ENCODE measurements at regions not wholly inside any gene's neighbourhood (a gene's known extent, or its start where the extent isn't known, plus 50 kb on each side); places are given as distances from the start of the nearest gene placed in this dataset.

- H3K4me1 ChIP-seq (ENCODE audit: control insufficient read depth in 2 of 2, insufficient read depth in 2 of 2, low read length in 2 of 2), result no peaks in the 10 kb centered on the region
- H3K9me3 ChIP-seq (ENCODE audit: control insufficient read depth in 2 of 2, insufficient read depth in 1 of 2, low read length in 1 of 2), result peaks cover 3 to 14% of the 10 kb centered on the region in 2 donors
- no peaks in the 10 kb centered on the region for H3K36me3 ChIP-seq (ENCODE audit: control insufficient read depth in 2 of 2, insufficient read depth in 2 of 2, low read length in 1 of 2)
- no peak overlapping the region for H3K4me3 ChIP-seq (ENCODE audit: low read length in 2 of 2)
- no peak overlapping the region for H3K27ac ChIP-seq (ENCODE audit: low read depth in 1 of 2, low read length in 1 of 2)
- DNase-seq (ENCODE audit: low read depth in 6 of 9, low spot score in 9 of 9), result no peak
- 97% methylated on average over 4 of the region's 4 CpGs for WGBS
- no peaks in the 10 kb centered on the region for H3K27me3 ChIP-seq (ENCODE audit: control insufficient read depth in 2 of 2, insufficient read depth in 1 of 2, low read length in 1 of 2)
Measured at GRCh38 chr18:44482761-44483160, 197.9 kb upstream of the SETBP1 start.

DNA sequence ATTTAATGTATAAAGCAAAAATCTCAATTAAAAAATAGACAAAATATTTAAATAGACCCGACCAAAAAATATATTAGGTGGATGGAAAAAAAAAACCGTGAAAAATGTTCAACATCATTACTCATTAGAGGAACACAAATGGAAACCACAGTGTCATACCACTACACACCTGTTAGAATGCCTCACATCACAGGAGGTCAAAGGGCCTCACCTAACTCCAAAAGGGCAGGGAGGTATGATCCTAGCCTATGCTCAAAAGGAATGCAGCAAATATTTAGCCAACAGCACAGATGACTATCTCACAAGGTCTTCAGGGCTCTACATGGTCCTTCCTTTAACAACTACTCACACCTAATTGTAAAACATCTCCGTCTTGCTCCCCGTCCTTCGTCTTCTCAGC, 185.5 kb upstream of the SETBP1 start:
- Histone ChIP-seq H3K36me3 (ENCODE audit: control insufficient read depth in 2 of 2, insufficient read depth in 2 of 2, low read length in 1 of 2) (no peaks in the 10 kb centered on the region), H3K4me3 (ENCODE audit: low read length in 2 of 2) (no peak overlapping the region), H3K4me1 (ENCODE audit: control insufficient read depth in 2 of 2, insufficient read depth in 2 of 2, low read length in 2 of 2) (peaks cover 8 to 13% of the 10 kb centered on the region in 2 donors), H3K27me3 (ENCODE audit: control insufficient read depth in 2 of 2, insufficient read depth in 1 of 2, low read length in 1 of 2) (no peaks in the 10 kb centered on the region), H3K9me3 (ENCODE audit: control insufficient read depth in 2 of 2, insufficient read depth in 1 of 2, low read length in 1 of 2) (no peaks in the 10 kb centered on the region), H3K27ac (ENCODE audit: low read depth in 1 of 2, low read length in 1 of 2) (no peak overlapping the region)
- 99% methylated on average over 5 of the region's 5 CpGs for WGBS
- DNase-seq (ENCODE audit: low read depth in 6 of 9, low spot score in 9 of 9), result no peak

DNA sequence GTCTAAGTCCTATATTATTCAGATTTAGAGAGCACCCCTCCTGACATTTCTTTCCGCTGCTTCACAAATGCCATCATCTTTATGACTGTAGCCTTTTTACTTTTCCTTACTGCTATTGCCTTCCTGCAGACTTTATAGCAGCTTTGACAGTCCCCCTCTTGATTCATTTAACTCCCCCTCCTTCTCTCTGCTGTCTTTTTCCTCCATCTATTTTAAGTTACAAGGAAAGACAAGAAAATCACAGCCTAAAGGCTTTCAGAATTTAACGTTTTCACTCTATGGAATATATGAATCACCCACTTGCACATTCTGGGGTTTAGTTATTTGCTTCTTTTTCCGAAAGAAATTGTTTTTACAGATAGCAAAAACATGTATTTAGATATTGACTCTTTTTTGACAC, 183.4 kb upstream of the SETBP1 start:
- H3K4me3 ChIP-seq (ENCODE audit: low read length in 2 of 2), result no peak overlapping the region
- no peak for DNase-seq (ENCODE audit: low read depth in 6 of 9, low spot score in 9 of 9)
- no peaks in the 10 kb centered on the region for H3K36me3 ChIP-seq (ENCODE audit: control insufficient read depth in 2 of 2, insufficient read depth in 2 of 2, low read length in 1 of 2)
- peaks cover 19% of the 10 kb centered on the region in 2 donors for H3K4me1 ChIP-seq (ENCODE audit: control insufficient read depth in 2 of 2, insufficient read depth in 2 of 2, low read length in 2 of 2)
- no peaks in the 10 kb centered on the region for H3K9me3 ChIP-seq (ENCODE audit: control insufficient read depth in 2 of 2, insufficient read depth in 1 of 2, low read length in 1 of 2)
- no peaks in the 10 kb centered on the region for H3K27me3 ChIP-seq (ENCODE audit: control insufficient read depth in 2 of 2, insufficient read depth in 1 of 2, low read length in 1 of 2)
- 87% methylated on average over 3 of the region's 3 CpGs for WGBS
- H3K27ac ChIP-seq (ENCODE audit: low read depth in 1 of 2, low read length in 1 of 2), result no peak overlapping the region

DNA sequence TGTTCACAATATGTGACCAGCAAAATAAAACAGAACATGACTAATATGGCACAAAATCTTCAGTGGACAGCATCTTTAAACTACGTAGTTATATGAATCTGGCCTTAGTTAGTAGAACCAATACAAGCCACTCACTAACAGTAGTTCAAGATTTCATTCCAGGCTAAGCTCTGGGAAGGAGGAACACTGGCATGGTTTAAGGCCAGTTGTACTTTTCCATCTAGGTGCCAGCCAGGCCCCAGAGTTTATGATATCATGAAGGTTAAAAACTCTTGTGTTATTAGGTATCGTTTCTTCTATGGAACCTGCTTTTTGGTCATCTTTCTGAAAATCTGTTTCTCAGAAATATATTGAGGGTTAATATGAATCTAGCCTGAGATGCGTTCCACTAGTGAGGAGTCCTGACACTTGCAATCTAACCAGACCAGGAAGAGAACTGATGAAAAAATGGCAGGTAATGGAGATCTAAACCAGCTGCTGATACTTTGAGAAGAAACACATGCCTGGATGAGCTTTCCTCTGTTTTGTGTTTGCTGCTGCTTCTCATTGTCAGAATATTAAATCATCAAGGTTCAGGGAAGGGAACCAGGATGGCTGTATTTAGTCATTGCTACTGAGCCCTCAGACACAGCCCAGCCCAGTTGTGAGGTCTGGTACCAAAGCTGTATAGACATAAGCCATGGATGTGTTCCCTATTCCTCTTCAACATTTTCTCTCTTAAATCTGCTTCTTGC, 182.8 kb upstream of the SETBP1 start:
- no peaks in the 10 kb centered on the region for H3K9me3 ChIP-seq (ENCODE audit: control insufficient read depth in 2 of 2, insufficient read depth in 1 of 2, low read length in 1 of 2)
- WGBS, result 97% methylated on average over 3 of the region's 3 CpGs
- no peak for DNase-seq (ENCODE audit: low read depth in 6 of 9, low spot score in 9 of 9)
- H3K4me3 ChIP-seq (ENCODE audit: low read length in 2 of 2), result no peak overlapping the region
- H3K27me3 ChIP-seq (ENCODE audit: control insufficient read depth in 2 of 2, insufficient read depth in 1 of 2, low read length in 1 of 2), result no peaks in the 10 kb centered on the region
- no peaks in the 10 kb centered on the region for H3K36me3 ChIP-seq (ENCODE audit: control insufficient read depth in 2 of 2, insufficient read depth in 2 of 2, low read length in 1 of 2)
- peaks cover 22 to 24% of the 10 kb centered on the region in 2 donors for H3K4me1 ChIP-seq (ENCODE audit: control insufficient read depth in 2 of 2, insufficient read depth in 2 of 2, low read length in 2 of 2)
- H3K27ac ChIP-seq (ENCODE audit: low read depth in 1 of 2, low read length in 1 of 2), result no peak overlapping the region

DNA sequence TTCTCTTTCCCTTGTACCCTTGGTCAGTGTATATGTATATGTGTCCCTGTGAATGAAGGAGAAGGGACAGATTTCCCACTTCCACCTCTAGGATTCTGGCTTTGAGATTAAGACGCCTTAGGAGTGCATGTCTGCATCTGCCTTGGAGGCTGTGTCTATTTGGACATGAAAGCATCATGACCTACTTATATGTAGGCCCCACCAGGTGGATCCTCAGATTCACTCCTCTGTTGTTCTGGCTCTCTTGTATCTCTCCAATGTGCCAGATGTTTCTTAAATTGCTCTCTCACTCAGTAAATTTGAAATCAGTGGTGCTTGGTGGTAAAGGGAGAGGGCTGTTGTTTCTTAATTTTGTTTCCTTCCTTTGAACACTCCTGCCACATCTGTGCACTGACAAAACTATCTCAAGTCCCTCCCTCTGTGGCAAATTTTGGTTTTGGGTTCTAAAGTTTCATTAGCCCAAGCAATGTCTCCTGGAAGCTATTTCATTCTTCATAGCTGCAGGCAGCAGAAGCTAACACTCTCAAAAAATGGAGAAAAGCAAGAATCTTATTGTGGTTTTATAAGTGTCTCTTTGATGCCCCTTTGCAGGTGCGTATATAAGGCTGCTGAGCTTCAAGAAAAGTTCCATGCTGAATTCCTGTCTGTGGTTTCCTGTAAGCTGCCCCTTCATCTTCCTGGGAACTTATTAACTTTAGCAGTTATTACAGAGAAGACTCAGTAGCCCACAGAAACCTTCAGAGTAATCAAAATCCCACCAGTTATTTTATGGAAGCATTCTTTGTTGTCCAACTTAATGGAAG, 179.7 kb upstream of the SETBP1 start:
- Histone ChIP-seq H3K36me3 (ENCODE audit: control insufficient read depth in 2 of 2, insufficient read depth in 2 of 2, low read length in 1 of 2) (no peaks in the 10 kb centered on the region), H3K27me3 (ENCODE audit: control insufficient read depth in 2 of 2, insufficient read depth in 1 of 2, low read length in 1 of 2) (no peaks in the 10 kb centered on the region), H3K4me3 (ENCODE audit: low read length in 2 of 2) (peak overlapping the region; percentile 3 to 7), H3K4me1 (ENCODE audit: control insufficient read depth in 2 of 2, insufficient read depth in 2 of 2, low read length in 2 of 2) (peaks cover 22 to 24% of the 10 kb centered on the region in 2 donors), H3K9me3 (ENCODE audit: control insufficient read depth in 2 of 2, insufficient read depth in 1 of 2, low read length in 1 of 2) (no peaks in the 10 kb centered on the region), H3K27ac (ENCODE audit: low read depth in 1 of 2, low read length in 1 of 2) (peak overlapping the region; percentile 59 to 93)
- DNase-seq (ENCODE audit: low read depth in 6 of 9, low spot score in 9 of 9), result peak; percentile 40 to 85 (median 64)
- WGBS, result 9% methylated on average over 2 of the region's 2 CpGs

GRCh38 chr18:44502221-44502620, 178.5 kb upstream of the SETBP1 start:
- H3K36me3 ChIP-seq (ENCODE audit: control insufficient read depth in 2 of 2, insufficient read depth in 2 of 2, low read length in 1 of 2), result no peaks in the 10 kb centered on the region
- WGBS, result 81% methylated on average over 1 of the region's 1 CpG
- peaks cover 22 to 32% of the 10 kb centered on the region in 2 donors for H3K4me1 ChIP-seq (ENCODE audit: control insufficient read depth in 2 of 2, insufficient read depth in 2 of 2, low read length in 2 of 2)

GRCh38 chr18:44502790-44503189, 177.9 kb upstream of the SETBP1 start:
- DNase-seq (ENCODE audit: low read depth in 6 of 9, low spot score in 9 of 9), result no peak
- Histone ChIP-seq H3K27me3 (ENCODE audit: control insufficient read depth in 2 of 2, insufficient read depth in 1 of 2, low read length in 1 of 2) (no peaks in the 10 kb centered on the region), H3K27ac (ENCODE audit: low read depth in 1 of 2, low read length in 1 of 2) (no peak overlapping the region), H3K4me3 (ENCODE audit: low read length in 2 of 2) (no peak overlapping the region), H3K36me3 (ENCODE audit: control insufficient read depth in 2 of 2, insufficient read depth in 2 of 2, low read length in 1 of 2) (no peaks in the 10 kb centered on the region), H3K9me3 (ENCODE audit: control insufficient read depth in 2 of 2, insufficient read depth in 1 of 2, low read length in 1 of 2) (no peaks in the 10 kb centered on the region), H3K4me1 (ENCODE audit: control insufficient read depth in 2 of 2, insufficient read depth in 2 of 2, low read length in 2 of 2) (peaks cover 22 to 35% of the 10 kb centered on the region in 2 donors)

More at GRCh38 chr18:44502221-44502620, 178.5 kb upstream of the SETBP1 start:
- H3K4me3 ChIP-seq (ENCODE audit: low read length in 2 of 2), result no peak overlapping the region
- no peaks in the 10 kb centered on the region for H3K27me3 ChIP-seq (ENCODE audit: control insufficient read depth in 2 of 2, insufficient read depth in 1 of 2, low read length in 1 of 2)
- DNase-seq (ENCODE audit: low read depth in 6 of 9, low spot score in 9 of 9), result no peak
- no peaks in the 10 kb centered on the region for H3K9me3 ChIP-seq (ENCODE audit: control insufficient read depth in 2 of 2, insufficient read depth in 1 of 2, low read length in 1 of 2)
- peak overlapping the region; percentile 9 to 43 for H3K27ac ChIP-seq (ENCODE audit: low read depth in 1 of 2, low read length in 1 of 2)

DNA sequence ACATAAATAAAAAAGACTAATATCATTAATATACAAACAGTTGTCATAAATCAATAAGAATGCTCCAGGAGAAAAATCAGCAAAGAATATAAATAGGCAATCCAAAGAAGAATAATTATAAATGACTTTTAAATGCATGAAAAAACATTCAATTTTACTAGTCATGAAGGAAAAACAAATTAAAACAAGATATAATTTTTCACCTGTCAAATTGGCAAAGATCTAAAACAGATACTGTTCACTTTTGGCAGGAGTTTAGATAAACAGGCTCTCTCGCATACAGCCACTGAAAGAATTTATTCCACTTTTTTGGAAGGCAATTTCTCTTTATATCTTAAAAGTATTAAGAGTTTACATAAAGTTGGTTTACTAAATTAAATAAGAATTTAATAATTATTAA, 176.8 kb upstream of the SETBP1 start:
- Histone ChIP-seq H3K27me3 (ENCODE audit: control insufficient read depth in 2 of 2, insufficient read depth in 1 of 2, low read length in 1 of 2) (no peaks in the 10 kb centered on the region), H3K9me3 (ENCODE audit: control insufficient read depth in 2 of 2, insufficient read depth in 1 of 2, low read length in 1 of 2) (no peaks in the 10 kb centered on the region), H3K36me3 (ENCODE audit: control insufficient read depth in 2 of 2, insufficient read depth in 2 of 2, low read length in 1 of 2) (no peaks in the 10 kb centered on the region), H3K27ac (ENCODE audit: low read depth in 1 of 2, low read length in 1 of 2) (no peak overlapping the region), H3K4me3 (ENCODE audit: low read length in 2 of 2) (no peak overlapping the region), H3K4me1 (ENCODE audit: control insufficient read depth in 2 of 2, insufficient read depth in 2 of 2, low read length in 2 of 2) (peaks cover 24 to 46% of the 10 kb centered on the region in 2 donors)
- WGBS, result 96% methylated on average over 1 of the region's 1 CpG
- DNase-seq (ENCODE audit: low read depth in 6 of 9, low spot score in 9 of 9), result no peak

DNA sequence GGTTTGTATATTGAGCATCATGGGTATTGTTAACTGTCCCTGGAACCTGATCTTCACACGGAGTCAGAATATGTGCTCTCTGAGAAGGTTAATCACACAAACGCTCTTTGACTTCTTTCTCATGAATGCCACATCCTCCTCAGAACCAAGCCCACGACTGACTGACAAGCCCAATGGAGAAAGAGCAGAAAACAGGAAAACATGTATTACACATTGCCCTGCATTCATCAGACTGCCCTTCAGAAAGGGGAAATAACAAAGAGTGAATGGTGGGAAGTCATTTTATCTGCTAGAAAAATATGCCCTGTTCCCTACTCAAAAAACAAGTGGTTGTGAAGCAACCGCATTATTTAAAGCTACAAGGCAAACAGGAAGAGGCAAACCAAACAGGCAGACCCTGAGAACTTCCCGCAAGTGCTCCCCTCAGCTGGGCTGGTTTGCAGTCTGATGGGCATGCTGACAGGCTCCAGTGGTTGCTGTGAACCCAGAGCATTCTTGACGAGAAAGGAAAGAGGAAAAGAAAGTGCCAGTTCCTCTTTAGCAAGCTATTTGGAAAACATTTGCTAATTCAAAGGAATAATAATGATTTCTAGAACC, 172.9 kb upstream of the SETBP1 start:
- Histone ChIP-seq H3K4me3 (ENCODE audit: low read length in 2 of 2) (peak overlapping the region in 1 of 2 donors; percentile 14), H3K9me3 (ENCODE audit: control insufficient read depth in 2 of 2, insufficient read depth in 1 of 2, low read length in 1 of 2) (no peaks in the 10 kb centered on the region), H3K4me1 (ENCODE audit: control insufficient read depth in 2 of 2, insufficient read depth in 2 of 2, low read length in 2 of 2) (peaks cover 9 to 26% of the 10 kb centered on the region in 2 donors), H3K27ac (ENCODE audit: low read depth in 1 of 2, low read length in 1 of 2) (peak overlapping the region; percentile 67 to 86), H3K36me3 (ENCODE audit: control insufficient read depth in 2 of 2, insufficient read depth in 2 of 2, low read length in 1 of 2) (no peaks in the 10 kb centered on the region), H3K27me3 (ENCODE audit: control insufficient read depth in 2 of 2, insufficient read depth in 1 of 2, low read length in 1 of 2) (no peaks in the 10 kb centered on the region)
- 2% methylated on average over 6 of the region's 6 CpGs for WGBS
- peak; percentile 36 to 87 (median 59) for DNase-seq (ENCODE audit: low read depth in 6 of 9, low spot score in 9 of 9)
